GM18520 (cell line): ENCODE measurements at regions not wholly inside any gene's neighbourhood (a gene's known extent, or its start where the extent isn't known, plus 50 kb on each side); places are given as distances from the start of the nearest gene placed in this dataset.
"Not testable (repeated sequence)": the region's sequence is repeated elsewhere in the genome, so short reads cannot be mapped to it uniquely, and the experiment has no call there.

Experiments used
- ATAC-seq: cut with Tn5 transposase; IDR thresholded peaks from one replicate; pipeline ENCODE4 v1.9.1; 2021; ENCODE audit not compliant: unreplicated experiment

DNA sequence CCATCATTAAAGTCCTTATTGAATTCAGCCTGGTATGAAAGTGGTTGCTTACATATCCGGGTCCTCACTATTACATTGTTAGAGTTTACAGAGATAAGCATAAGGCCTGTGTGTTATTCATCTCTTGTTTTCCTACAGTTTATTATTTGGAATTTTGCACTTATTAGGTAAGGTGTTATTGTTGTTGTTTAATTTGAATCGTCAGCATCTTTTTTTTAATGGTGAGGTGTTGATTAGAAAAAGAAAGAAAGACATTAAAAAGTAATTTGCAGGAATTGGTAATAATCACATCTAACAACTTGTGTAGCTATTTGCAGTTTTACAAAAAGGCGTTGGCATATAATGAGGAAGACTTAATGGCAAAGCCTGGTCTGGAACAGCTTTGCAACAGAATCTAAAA is 158.6 kb downstream of the SAMD5 start:
- no peak for ATAC-seq

DNA sequence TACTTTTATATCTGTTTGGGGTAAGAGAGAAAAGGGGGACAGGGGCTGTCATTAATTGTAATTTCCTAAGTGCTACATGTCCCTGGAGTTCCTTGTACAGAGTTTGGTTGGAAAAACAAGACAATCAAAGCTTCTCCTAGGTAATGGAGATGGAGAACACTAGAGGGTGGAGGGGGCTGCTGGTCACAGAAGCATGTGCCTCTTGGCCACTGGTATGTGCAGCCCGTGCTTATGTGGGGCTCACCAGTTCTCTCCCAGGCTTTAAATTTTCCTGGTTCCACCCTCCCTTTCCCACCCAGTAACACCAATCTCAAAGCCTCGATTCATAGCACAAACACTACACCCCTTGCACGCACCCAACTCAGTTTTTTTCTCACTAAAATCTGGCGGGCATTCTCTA is 165.6 kb downstream of the SAMD5 start:
- ATAC-seq: no peak

DNA sequence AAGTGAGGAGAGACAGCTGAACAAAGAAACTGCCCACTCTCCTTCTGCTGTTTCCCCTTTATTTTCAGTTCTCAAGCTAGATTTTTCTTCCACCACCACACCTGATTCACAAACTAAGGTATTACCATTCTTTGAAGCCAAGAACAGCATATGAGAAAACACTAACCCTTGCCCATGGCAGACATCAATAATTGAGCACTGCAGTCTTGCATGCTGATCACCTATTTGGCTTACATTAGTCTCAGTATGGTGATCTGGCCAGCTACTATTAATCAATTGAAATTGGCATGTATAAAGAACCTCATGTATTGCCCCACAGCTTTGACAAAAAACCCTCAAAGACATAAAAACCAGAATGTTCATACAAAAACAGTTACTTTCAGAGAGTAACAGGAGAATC is 166.3 kb downstream of the SAMD5 start:
- no peak for ATAC-seq

DNA sequence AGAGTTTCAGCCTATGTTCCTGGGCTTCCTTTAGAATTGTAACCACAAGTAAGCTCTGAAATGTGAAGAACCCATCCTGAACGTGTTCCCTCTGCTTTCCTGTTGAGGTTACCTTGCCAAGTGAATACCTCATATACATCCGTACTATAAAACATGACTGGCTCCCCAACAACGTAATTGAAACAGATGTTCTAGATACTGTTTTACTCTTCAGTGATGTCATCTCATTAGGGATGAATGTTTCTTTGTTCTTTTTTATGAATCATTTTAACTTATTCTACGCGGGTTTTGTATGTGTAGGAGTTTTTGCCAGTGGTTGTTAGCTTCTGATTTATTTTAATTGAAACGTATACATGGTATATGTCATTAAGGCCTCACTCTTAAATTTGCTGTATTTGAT is 166.8 kb downstream of the SAMD5 start:
- ATAC-seq: no peak

DNA sequence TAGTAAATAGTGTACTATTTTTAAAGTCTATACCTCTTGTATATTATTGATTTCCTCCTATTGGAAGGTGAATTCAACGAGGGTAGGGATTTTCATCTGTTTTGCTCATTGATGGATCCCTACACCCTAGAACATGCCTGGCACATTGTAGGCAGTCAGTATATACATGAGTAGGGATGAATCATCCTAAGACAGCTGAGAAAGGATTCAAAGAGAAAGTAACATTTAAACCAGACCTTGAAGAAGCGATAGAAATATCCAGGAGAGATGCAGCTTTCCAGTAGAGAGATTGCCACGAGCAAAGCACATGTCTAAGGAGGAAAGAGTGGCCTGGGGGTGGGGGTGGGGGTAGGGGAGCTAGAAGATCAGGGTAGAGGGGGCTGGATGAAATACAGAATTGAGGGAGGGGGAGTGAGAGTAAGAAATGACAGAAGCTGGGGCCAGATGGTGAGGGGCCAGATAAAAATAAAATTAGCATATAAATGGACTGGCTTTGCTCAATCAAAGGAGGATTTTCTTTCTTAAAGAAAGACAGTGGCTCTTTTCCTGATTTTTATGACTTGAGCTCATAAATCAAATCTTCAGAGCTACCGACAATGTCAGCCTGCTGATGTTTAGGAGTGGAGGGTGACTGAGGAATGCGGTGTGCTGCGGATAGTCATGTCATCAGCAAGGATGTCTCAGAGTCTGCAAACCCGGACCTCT is 168.2 kb downstream of the SAMD5 start:
- ATAC-seq: no peak

DNA sequence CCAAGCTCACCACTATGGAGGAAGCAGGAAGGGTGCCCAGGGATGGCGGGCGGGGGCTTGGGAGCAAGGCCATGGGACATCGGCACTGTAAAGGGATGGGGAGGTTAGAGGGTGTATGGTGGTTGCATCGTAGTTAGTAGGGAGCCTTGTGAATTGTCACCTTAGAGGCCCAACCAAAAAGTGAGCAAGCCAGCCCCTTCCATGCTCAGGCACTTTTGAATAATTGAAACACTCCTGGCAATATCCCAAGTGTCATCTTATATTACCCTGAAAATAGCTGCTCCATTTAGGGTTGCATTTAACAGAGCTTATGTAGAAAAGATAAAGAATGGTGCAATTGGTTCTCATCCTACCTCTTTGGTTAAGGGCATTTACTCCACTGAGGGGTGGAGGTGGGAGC is 169.2 kb downstream of the SAMD5 start:
- no peak for ATAC-seq

DNA sequence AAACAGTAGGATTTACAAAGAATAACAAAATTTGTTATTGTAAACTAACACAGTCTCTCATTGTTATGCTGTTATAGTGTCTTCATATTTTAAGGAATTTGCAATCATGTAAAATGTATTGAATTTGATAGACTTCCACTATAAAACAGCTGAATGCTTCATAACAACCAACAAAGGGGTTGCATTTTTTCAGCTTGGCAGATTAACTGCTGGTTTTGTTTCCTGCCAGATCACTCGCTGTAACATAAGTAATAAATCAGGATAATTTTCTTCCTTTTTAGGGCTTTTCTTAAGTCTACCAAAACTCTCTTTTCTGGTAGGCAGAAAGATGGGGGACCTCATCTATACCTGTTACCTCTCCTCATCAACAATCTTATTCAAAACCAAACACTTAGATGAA is 169.8 kb downstream of the SAMD5 start:
- ATAC-seq: no peak

DNA sequence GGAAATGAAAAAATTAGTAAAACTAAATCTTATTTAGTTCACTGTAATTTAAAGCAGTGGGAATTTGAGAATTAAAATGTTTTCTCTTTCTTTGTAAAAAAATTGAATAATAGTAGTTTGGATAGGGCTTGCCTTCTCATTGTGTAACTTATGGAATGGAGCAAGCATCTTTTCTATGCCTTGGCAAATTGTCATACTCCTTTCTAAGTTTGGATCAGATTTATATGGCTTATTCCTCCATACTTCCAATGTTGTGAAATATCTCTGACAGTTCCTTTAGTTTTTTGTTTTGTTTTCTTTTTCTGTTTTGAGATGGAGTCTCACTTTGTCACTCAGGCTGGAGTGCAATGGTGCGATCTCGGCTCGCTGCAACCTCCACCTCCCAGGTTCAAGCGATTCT is 176.4 kb downstream of the SAMD5 start:
- no peak for ATAC-seq

DNA sequence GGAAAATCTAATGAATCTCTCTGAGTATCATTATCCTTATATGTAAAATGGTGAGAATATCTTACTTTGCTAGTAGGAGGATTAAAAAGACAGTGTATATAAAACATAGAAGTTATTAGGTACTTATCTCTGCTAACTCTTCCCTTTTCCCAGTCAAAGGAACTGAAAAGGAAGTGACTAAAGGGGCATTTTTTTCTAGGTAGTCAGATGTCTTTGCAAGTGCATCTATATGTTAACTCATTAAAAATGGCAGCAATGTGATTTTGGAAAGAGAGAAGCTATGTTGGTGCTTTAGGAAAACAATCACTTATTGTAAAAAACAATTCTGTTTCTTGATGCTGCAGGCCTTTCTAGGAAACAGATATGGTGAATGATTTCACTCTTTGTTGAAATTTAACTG is 180.9 kb downstream of the SAMD5 start:
- no peak for ATAC-seq

DNA sequence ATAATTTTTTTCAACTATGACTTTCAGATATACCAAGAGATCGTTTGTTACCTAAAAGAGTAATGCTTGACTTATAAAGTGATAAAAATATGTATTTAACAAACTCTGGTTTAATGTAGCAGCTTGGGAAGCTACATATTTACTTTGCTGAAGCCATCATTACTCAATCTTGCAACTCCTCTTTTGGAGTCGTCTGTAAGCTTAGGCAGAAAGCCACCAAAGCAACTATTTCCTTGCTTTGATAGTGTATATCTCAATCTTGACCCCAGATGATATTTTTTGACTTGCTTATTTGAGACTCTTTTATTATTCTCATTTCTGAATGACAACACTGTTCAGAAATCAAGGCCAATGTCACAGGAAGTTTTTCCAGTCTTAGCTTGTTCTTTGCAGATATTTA is 183.0 kb downstream of the SAMD5 start:
- no peak for ATAC-seq

DNA sequence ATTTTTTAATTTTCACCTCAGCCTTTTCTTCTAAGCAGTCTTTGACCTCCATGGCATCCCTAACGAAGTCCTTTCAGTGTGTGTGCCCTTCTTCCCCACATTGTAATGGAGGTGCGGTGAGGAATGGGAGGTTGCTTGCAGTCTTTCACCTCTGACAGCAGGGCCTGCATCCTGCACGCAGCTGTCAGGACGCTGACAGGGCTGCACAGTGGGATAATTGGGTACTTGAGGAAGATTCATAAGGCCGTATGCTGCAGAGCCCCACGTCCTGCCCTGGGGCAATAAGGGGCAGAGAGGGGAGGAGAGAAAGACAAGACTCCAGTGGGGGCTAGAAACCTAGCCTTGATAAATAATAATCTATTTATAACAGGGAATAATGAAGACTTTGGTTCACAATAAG is 184.7 kb downstream of the SAMD5 start:
- ATAC-seq: no peak

DNA sequence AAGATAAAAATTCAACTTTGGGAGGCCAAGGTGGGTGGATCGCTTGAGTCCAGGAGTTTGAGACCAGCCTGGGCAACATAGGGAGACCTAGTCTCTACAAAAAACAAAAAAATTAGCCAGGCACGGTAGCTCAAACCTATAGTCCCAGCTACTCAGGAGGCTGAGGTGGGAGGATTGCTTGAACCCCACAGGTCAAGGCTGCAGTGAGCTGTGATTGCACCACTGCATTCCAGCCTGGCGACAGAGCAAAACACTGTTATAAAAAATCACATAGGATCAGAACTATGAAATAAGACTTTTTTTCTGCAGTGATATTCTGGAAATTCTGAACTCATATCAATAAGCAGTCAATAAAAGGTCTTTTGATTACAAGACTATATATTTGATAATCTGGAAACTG is 186.1 kb downstream of the SAMD5 start:
- ATAC-seq: not testable (repeated sequence)

DNA sequence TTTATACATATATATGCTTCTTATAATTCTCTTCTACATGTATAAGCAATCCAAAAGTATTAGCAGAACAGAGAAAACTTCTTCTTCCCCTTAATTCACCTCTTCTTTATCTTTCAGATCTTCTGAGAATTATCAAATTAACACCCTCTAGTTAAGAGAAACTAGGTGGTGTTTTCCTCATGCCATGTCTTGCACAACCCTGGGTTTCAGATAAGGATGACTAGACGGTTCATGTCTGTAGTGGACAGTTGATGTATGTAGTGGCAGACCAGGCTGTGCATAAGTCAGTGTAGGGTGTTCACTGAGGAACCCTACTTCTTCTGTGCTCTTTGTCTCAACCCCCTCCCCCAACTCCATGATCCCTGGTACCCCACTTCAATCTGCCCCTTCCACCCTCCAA is 187.3 kb downstream of the SAMD5 start:
- ATAC-seq: no peak

DNA sequence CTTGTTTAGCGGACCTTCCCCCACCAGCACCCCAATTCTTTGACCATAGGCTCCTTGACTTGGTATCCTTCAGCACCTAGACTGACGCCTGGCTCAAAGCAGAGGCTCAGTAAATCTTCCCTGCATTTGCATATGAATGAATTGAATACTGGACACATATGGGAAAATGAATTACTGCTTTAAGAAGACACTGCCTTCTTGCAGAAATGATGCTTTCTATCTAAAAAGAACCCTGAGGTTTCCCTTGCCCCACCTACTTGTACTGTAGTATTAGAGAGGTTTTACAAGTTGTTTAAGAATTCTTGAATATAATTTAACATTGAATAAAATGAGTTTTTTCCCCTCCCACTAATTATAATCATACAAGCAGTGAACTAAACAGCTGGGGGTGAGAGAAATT is 190.7 kb downstream of the SAMD5 start:
- no peak for ATAC-seq

DNA sequence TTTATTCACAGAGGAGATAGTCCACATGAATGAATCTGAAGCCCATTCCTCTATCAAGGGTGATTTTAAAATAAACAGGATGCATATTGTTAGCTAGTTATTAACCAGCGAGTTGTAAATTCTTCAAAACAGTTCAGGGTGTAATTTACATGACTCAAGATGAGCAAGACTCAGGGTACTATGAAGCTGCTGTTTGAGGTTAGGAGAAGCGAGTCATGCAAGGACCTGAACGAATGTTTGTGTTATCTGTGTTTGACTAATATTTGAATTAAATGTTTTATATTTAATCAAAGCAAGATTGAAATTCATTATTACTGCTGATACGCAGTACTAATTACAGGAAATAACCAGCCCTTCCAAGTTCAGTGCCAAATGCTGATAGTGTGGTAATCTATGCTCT is 191.1 kb downstream of the SAMD5 start:
- ATAC-seq: no peak

DNA sequence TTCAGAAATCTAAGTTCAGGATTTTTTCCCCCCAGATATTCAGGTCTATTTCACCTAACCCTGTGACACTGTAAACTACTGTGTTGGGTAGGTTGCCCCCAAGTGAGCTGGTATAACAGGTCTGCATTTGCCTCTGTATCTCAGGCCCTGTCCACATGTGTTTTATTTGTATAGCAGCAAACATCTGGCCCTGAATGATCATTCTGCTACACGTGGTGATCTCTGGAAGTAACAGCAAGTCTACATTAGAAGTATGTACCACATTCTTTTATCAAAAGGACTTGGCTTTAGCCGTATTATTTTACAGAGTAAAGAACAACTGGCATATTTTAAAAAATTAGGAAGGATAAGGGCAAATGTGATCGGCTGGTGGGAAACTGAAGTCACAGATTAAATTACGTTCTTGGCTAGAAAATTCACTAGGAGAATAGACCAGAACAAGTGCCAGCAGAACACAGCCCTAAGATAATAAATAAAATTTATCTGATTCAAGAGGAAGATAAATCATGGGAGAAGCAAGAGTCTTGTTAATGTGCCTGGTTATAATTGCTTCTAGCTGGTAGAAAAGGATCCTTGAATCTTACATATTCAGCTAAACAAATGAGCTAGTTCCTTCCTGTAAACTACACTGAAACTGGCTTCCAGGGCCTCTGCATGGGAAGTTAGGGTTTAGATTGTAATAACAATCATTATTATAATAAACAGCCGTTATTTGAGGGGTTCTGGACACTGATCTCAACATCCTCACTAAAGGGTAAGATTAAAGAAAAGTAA is 192.1 kb downstream of the SAMD5 start:
- ATAC-seq: no peak

DNA sequence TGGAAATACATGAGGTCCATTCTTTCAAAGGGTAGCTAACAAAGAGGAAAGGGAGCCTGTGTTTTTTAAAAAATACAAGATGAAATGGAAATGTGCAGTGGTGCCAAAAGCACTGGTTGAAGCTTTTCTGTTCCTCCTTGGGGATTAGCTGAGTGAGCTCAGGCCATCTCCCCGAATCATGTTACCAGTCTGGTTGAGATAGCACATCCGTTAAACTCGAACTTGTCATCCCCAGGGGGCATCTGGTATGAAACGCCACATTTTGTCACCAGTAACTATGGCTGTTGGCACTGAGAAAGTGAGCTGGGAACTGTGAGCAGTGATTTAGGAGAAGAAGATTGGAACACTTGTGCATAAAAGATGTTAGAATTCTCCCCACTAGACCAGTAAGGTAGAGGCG is 196.2 kb downstream of the SAMD5 start:
- no peak for ATAC-seq

DNA sequence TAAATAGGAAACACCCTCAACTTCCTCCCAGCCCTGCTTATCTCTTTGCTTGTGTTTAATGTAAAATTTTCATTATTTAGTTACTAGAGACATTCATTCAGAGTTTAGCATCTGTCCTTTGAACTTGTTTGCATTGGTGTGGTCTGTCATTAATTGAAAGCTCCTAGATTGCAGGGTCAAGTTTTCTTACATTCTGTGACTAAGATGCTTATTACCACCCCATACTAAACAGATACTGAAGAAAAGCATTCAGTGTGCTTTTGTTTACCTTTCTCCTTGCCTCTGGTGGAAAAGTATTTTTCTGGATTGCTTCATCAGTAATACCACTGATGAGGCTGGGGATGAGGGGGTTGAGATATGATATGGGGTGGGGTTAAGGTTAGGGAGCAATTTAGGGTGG is 199.0 kb downstream of the SAMD5 start:
- ATAC-seq: no peak

DNA sequence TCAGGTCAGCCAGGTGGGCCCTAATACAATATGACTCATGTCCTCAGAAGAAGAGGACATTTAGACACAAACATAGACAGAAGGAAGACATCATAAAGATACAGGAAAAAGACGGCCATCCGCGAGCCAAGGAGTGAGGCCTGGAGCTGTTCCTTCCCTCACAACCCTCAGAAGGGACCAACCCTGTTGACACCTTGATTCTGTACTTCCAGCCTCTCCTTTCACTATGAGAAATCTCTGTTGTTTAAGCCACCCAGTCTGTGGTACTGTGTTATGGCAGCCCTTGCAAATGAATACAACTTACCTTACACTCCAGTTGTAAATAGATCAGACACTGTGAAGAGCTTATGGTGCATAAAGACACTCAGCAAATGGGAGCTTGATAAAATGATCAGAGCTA is 199.7 kb downstream of the SAMD5 start:
- no peak for ATAC-seq

DNA sequence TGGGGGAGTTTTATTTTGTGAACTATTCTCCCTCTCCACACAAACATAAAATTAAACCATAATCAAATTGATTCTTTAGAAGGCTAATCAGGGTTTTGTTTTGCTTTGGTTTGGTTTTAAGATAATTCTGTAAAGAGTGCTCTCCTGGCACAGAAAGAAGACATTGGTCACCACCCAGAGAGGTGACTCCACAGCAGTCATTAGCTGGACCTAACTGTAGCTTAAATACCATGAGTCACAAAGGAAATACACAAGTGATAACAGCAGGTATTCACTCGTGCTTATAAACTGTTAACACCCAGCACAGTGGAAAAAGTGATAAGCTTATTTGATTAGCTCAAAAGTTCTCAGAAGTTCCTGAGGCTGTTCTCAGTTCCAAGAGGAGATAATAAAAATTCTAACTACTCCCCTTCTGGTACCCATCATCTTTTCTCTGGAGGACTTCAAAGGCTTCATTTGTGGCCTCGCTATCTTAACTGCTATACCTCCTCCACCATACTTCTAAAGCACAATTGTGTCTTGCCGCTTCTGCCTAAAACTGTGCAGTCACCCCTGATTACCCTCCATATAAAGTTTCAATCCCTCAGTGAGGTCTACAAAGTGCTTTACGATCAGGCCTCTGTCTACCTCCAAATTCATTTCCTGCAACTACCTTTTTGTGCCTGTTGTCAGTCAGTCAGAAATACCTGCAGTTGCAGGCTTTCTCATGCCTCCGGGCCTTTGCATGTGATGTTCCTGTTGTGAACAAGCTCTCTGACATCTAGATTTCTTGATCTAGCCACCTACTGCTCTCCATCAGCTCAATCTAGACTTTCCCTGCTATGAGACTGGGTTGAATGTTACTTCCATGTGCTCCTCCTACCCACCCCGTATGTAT is 201.1 kb downstream of the SAMD5 start:
- ATAC-seq: no peak

DNA sequence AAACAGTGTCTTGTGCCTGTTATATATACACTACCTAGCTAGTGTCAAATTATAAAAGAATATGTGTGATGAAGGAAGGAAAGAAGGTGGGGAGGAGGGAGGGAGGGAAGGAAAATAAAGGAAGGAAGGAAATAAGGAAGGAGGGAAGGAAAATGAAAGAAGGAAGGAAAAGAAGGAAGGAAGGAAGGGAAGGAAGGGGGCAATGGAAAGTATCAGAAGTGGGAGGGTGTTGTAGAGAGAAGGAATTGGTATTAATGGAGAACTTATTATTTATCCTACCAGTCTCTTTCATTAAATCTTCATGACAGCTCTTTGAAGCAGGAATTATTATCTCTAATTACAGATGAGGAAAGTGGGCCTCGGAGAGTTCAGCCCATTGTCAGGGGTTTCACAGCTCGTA is 202.4 kb downstream of the SAMD5 start:
- no peak for ATAC-seq

DNA sequence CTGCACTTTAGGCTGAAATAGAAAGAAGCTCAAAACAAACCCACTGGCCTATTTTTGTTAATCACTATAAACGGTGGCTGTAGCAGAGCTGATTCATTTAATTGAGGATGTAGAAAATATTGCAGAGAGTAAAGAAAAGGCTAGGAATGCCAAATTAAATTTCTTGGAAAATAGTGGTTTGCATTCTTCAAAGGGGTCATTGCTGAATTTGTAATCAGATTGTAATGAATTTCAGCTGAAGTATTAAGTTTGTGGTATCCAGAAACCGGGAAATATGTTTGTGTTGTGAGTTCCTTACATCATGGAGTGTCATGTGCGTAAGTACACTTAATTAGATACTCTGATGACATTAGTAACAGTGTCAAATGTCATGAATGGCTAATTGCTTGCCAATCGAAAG is 203.0 kb downstream of the SAMD5 start:
- ATAC-seq: no peak
